Sigmoid colon (tissue), 4 donors: ENCODE measurements at regions not wholly inside any gene's neighbourhood (a gene's known extent, or its start where the extent isn't known, plus 50 kb on each side); places are given as distances from the start of the nearest gene placed in this dataset.

Source experiments
- EP300 ChIP-seq, 4 donors: sonication (generic); formaldehyde crosslinking; IDR thresholded peaks; one replicate each; pipeline ENCODE4 v1.6.1; 2017; ENCODE audit warnings: antibody characterized with exemption in 4 of 4
- POLR2A ChIP-seq, 2 donors: fragments of 450-650 bp; IDR thresholded peaks; one replicate each; pipeline ENCODE4 v1.6.1; 2016; ENCODE audit warnings: antibody characterized with exemption in 2 of 2, mild to moderate bottlenecking in 2 of 2, moderate library complexity in 2 of 2
- POLR2AphosphoS5 ChIP-seq, 4 donors: sonication (generic); formaldehyde crosslinking; IDR thresholded peaks; one replicate each; pipeline ENCODE4 v1.6.1; 2017; ENCODE audit warnings: antibody characterized with exemption in 4 of 4
- TF ChIP-seq, protein P1 (sequence below), 4 experiments: fragments of 450-650 bp in 3 of 4; fragments of 200-600 bp in 1 of 4; IDR thresholded peaks; one replicate each; pipeline ENCODE4 v1.5.1; 2016 to 2019; ENCODE audit warnings: antibody characterized with exemption in 4 of 4, mild to moderate bottlenecking in 3 of 4, moderate library complexity in 2 of 4

DNA sequence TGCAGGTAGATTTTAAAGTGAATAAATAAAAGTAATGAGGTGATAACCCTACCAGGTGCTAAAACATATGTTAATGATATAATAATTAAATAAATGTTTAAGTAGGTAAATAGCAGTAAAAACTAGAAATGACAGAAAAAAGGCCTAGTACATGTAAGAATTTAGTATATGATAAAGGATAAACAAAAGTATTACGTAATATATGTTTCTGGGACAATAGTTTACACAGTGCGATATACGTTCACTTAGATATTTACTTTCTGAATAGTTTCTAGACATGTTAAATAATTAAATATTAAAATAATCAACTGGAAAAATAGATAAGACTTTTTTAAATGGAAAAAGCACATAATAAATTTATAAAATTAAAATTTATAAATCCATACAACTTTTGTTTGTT is 340.9 kb downstream of the LIG4 start:
- TF ChIP-seq POLR2A (IDR thresholded peaks at IDR 0.05) (no peak), POLR2AphosphoS5 (IDR thresholded peaks at IDR 0.05) (no peak), EP300 (IDR thresholded peaks at IDR 0.05) (no peak)
- TF ChIP-seq, protein P1, sequence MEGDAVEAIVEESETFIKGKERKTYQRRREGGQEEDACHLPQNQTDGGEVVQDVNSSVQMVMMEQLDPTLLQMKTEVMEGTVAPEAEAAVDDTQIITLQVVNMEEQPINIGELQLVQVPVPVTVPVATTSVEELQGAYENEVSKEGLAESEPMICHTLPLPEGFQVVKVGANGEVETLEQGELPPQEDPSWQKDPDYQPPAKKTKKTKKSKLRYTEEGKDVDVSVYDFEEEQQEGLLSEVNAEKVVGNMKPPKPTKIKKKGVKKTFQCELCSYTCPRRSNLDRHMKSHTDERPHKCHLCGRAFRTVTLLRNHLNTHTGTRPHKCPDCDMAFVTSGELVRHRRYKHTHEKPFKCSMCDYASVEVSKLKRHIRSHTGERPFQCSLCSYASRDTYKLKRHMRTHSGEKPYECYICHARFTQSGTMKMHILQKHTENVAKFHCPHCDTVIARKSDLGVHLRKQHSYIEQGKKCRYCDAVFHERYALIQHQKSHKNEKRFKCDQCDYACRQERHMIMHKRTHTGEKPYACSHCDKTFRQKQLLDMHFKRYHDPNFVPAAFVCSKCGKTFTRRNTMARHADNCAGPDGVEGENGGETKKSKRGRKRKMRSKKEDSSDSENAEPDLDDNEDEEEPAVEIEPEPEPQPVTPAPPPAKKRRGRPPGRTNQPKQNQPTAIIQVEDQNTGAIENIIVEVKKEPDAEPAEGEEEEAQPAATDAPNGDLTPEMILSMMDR (IDR thresholded peaks at IDR 0.05), result no peak
